ENCODE measurements at regions not wholly inside any gene's neighbourhood (a gene's known extent, or its start where the extent isn't known, plus 50 kb on each side); places are given as distances from the start of the nearest gene placed in this dataset.
"Not testable (repeated sequence)": the region's sequence is repeated elsewhere in the genome, so short reads cannot be mapped to it uniquely, and the experiment has no call there.

GRCh38 chr15:30470601-30471365, 56.7 kb upstream of the GOLGA8R start:
- peak; percentile 70 for DNase-seq

DNA sequence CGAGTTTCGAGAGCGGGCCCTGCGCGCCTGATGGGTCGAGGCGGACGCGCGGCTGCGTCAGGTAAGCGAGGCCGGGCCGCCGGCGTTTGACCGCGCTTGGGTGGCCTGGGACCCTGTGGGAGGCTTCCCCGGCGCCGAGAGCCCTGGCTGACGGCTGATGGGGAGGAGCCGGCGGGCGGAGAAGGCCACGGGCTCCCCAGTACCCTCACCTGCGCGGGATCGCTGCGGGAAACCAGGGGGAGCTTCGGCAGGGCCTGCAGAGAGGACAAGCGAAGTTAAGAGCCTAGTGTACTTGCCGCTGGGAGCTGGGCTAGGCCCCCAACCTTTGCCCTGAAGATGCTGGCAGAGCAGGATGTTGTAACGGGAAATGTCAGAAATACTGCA, 57.3 kb upstream of the GOLGA8R start:
- DNase-seq = not testable (repeated sequence)

GRCh38 chr15:30471817-30472551, 57.9 kb upstream of the GOLGA8R start:
- not testable (repeated sequence) for DNase-seq

- not testable (repeated sequence) for DNase-seq
Measured at GRCh38 chr15:30484887-30485286, 67.0 kb upstream of the GOLGA8Q start.

GRCh38 chr15:30489237-30489636, 62.6 kb upstream of the GOLGA8Q start:
- not testable (repeated sequence) for DNase-seq

- not testable (repeated sequence) for DNase-seq
Measured at GRCh38 chr15:30490334-30490733, 61.5 kb upstream of the GOLGA8Q start.

- DNase-seq = not testable (repeated sequence)
Measured at GRCh38 chr15:30493947-30494346, 57.9 kb upstream of the GOLGA8Q start.

DNA sequence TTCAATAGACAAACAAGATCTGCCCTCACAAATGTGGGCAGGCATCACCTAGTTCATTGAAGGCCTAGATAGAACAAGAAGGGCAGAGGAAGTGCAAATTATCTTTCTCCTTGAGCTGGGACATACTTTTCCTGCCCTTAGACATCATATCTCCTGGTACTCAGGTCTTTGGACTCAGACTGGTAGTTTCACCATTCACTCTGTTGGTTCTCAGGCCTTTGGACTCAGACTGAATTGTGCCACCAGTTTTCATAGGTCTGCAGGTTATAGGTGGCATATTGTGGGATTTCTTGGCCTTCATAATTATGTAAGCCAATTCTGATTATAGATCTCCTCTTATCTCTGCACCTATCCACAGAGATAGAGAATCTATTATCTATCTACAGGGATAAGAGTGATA, 54.6 kb upstream of the GOLGA8Q start:
- DNase-seq = not testable (repeated sequence)

DNA sequence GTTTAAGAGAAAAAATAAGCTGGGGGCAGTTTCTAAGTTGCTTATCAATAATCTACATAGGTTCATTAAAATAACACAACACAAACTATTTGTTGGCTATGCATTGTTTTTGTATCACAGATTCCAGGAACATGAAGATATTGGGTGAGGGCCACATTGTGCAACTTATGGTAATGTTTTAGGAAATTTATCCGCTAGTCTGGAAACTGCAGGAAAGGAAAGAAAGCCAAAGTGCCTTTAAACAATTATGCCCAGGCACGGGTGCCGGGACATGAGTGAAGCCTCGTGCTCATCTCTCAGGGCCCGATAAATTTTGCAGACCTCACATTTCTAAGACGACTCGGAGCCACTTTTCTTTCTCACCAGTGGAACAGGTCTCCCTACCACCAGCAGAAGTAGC, 52.6 kb upstream of the GOLGA8Q start:
- not testable (repeated sequence) for DNase-seq

DNA sequence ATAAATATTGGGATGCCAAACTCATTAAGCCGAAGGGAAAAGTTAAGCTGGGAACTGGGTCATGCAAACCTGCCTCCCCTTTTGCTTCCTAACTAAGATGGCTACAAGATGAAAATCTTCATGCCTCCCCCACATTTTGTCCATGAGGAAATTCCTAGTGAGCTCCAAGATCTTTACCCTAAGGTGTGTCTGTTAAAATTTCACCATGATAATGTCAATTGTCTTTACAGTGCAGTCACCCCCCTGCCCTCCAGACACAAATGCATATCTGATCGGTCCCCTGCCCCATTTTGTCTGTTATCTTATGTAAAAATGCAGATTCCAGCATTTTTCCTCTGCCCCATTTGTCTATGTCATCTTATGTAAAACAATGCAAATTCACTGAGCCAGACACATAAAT, 51.3 kb upstream of the GOLGA8Q start:
- not testable (repeated sequence) for DNase-seq

Data from activated CD4-positive, CD25-positive, alpha-beta regulatory T cell treated with anti-CD3 and anti-CD28 coated beads, Interleukin-2, amount 50 U/mL, for 72 hours (primary cell).